Gastroesophageal sphincter (tissue), 3 donors: ENCODE measurements at regions not wholly inside any gene's neighbourhood (a gene's known extent, or its start where the extent isn't known, plus 50 kb on each side); places are given as distances from the start of the nearest gene placed in this dataset.

Experiments used
- EP300 ChIP-seq: sonication (generic); formaldehyde crosslinking; IDR thresholded peaks from one replicate; pipeline ENCODE4 v1.6.1; 2017; ENCODE audit warnings: antibody characterized with exemption, mild to moderate bottlenecking
- POLR2A ChIP-seq, 2 donors: fragments of 450-650 bp; IDR thresholded peaks; one replicate each; pipeline ENCODE4 v1.6.1; 2017; ENCODE audit warnings: antibody characterized with exemption in 2 of 2, mild to moderate bottlenecking in 2 of 2, moderate library complexity in 1 of 2
- POLR2AphosphoS5 ChIP-seq: sonication (generic); formaldehyde crosslinking; IDR thresholded peaks from one replicate; pipeline ENCODE4 v1.6.1; 2017; ENCODE audit warnings: antibody characterized with exemption
- TF ChIP-seq, protein P1 (sequence below), 4 experiments: fragments of 200-600 bp in 2 of 4; fragments of 450-650 bp in 2 of 4; sonication (generic) in 1 of 4; IDR thresholded peaks; one replicate each; pipeline ENCODE4 v1.5.1; 2017 to 2019; ENCODE audit warnings: antibody characterized with exemption in 4 of 4, mild to moderate bottlenecking in 2 of 4, moderate library complexity in 2 of 4

- TF ChIP-seq POLR2A (IDR thresholded peaks at IDR 0.05) (no peak), POLR2AphosphoS5 (no peak), EP300 (no peak)
- TF ChIP-seq, protein P1, sequence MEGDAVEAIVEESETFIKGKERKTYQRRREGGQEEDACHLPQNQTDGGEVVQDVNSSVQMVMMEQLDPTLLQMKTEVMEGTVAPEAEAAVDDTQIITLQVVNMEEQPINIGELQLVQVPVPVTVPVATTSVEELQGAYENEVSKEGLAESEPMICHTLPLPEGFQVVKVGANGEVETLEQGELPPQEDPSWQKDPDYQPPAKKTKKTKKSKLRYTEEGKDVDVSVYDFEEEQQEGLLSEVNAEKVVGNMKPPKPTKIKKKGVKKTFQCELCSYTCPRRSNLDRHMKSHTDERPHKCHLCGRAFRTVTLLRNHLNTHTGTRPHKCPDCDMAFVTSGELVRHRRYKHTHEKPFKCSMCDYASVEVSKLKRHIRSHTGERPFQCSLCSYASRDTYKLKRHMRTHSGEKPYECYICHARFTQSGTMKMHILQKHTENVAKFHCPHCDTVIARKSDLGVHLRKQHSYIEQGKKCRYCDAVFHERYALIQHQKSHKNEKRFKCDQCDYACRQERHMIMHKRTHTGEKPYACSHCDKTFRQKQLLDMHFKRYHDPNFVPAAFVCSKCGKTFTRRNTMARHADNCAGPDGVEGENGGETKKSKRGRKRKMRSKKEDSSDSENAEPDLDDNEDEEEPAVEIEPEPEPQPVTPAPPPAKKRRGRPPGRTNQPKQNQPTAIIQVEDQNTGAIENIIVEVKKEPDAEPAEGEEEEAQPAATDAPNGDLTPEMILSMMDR (IDR thresholded peaks at IDR 0.05), result no peak
Measured at GRCh38 chr3:73258057-73258456, 196.6 kb downstream of the EBLN2 start.
